ENCODE measurements at regions not wholly inside any gene's neighbourhood (a gene's known extent, or its start where the extent isn't known, plus 50 kb on each side); places are given as distances from the start of the nearest gene placed in this dataset.

DNA sequence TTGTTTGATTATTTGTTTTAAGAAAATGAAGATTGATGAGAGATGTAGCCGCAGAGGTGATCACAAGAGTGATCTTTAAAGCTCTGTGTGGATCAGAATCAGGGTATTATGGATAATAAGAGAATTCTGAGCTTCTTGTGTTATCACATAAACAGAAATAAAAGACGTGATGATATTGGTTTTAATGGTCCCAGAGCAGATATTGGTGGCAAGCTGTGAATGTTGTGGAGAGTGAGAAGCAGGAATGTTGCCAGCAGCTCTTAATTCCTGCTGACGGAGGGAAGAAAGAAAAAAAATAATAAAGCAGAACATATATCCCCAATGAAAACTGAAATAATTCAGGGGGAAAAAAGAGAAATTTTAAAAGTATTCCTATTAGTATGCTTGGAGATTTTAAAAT, 1015.9 kb downstream of the PCDH18 start:
- no peak overlapping the region for H3K27ac Mint-ChIP-seq (ENCODE audit: unreplicated experiment)
- H3K9me3 Mint-ChIP-seq, result peaks cover 7% of the 10 kb centered on the region
- H3K27me3 Mint-ChIP-seq (ENCODE audit: low read depth), result no peaks in the 10 kb centered on the region
- H3K4me1 Mint-ChIP-seq, result no peaks in the 10 kb centered on the region
- DNase-seq (ENCODE audit: low read depth, low spot score), result no peak
- TF ChIP-seq, protein P1, sequence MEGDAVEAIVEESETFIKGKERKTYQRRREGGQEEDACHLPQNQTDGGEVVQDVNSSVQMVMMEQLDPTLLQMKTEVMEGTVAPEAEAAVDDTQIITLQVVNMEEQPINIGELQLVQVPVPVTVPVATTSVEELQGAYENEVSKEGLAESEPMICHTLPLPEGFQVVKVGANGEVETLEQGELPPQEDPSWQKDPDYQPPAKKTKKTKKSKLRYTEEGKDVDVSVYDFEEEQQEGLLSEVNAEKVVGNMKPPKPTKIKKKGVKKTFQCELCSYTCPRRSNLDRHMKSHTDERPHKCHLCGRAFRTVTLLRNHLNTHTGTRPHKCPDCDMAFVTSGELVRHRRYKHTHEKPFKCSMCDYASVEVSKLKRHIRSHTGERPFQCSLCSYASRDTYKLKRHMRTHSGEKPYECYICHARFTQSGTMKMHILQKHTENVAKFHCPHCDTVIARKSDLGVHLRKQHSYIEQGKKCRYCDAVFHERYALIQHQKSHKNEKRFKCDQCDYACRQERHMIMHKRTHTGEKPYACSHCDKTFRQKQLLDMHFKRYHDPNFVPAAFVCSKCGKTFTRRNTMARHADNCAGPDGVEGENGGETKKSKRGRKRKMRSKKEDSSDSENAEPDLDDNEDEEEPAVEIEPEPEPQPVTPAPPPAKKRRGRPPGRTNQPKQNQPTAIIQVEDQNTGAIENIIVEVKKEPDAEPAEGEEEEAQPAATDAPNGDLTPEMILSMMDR (conservative IDR thresholded peaks at IDR 0.05), result no peak
- H3K4me3 Mint-ChIP-seq, result no peak overlapping the region
- no peaks in the 10 kb centered on the region for H3K36me3 Mint-ChIP-seq (ENCODE audit: low read depth)

DNA sequence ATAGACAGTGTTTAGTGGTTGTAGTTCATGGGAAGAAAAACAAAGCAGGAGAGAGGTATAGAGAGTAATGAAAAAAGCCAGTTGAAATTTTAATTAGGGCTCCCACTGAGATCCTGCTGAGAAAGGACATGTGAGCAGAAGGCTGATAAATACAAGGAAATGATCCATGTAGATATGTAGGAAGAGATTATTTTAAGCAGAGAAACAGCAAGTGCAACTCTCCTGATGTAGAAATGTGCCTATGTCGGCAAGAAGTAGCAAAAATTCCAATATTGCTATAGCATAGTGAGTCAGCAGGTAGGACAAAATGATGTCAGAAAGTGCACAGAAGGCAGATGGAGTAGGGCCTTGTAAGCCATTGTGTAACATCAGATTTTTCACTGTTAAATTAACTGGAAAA, 1027.3 kb downstream of the PCDH18 start:
- H3K36me3 Mint-ChIP-seq (ENCODE audit: low read depth), result no peaks in the 10 kb centered on the region
- H3K4me1 Mint-ChIP-seq, result no peaks in the 10 kb centered on the region
- H3K4me3 Mint-ChIP-seq, result no peak overlapping the region
- no peak for DNase-seq (ENCODE audit: low read depth, low spot score)
- H3K27ac Mint-ChIP-seq (ENCODE audit: unreplicated experiment), result no peak overlapping the region
- TF ChIP-seq, protein P1 (conservative IDR thresholded peaks at IDR 0.05), result no peak
- H3K9me3 Mint-ChIP-seq, result no peaks in the 10 kb centered on the region
- no peaks in the 10 kb centered on the region for H3K27me3 Mint-ChIP-seq (ENCODE audit: low read depth)

DNA sequence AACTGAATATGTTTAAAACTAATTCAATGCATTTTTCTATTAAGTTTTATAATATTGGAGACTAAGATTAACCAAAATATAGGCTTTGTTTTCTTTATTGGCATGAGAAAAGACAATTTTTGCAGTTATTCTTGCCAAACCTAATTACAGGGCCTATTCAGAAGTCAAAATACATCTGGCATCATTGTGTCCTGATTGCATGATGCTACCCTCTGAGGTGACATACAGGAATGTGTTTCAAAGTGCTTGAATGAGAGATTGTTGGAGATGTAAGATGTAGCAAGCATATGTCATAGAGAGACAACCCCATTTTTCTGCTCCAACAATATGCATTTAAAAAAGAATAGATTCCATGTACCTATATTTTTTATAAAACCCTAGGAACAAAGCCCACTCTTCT, 1036.4 kb downstream of the PCDH18 start:
- no peak for DNase-seq (ENCODE audit: low read depth, low spot score)
- TF ChIP-seq, protein P1 (conservative IDR thresholded peaks at IDR 0.05), result no peak
- no peak overlapping the region for H3K27ac Mint-ChIP-seq (ENCODE audit: unreplicated experiment)
- no peak overlapping the region for H3K4me3 Mint-ChIP-seq
- H3K36me3 Mint-ChIP-seq (ENCODE audit: low read depth), result no peaks in the 10 kb centered on the region
- H3K9me3 Mint-ChIP-seq, result no peaks in the 10 kb centered on the region
- H3K27me3 Mint-ChIP-seq (ENCODE audit: low read depth), result no peaks in the 10 kb centered on the region
- H3K4me1 Mint-ChIP-seq, result no peaks in the 10 kb centered on the region

DNA sequence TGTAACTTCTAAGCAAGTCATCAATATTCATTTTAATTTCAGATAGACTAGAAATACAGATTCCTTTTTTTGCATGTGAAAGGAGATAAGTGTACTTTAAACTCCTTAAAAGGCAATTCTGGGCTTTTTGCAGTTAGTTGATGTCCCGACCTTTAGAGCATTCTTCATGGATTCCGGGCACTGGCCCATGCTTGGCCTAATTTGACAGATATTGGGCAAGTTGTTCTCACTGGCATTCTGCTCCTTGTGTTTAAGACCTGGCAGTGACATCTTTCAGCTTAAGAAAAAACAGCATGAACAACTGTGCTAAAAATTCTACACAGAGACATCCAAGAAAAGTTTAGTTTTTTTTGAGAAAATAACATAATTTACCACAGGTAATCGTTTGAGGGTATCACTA, 1037.2 kb downstream of the PCDH18 start:
- Mint-ChIP-seq H3K9me3 (no peaks in the 10 kb centered on the region), H3K27me3 (ENCODE audit: low read depth) (no peaks in the 10 kb centered on the region), H3K27ac (ENCODE audit: unreplicated experiment) (peak overlapping the region; percentile 43), H3K4me3 (no peak overlapping the region), H3K36me3 (ENCODE audit: low read depth) (no peaks in the 10 kb centered on the region), H3K4me1 (no peaks in the 10 kb centered on the region)
- DNase-seq (ENCODE audit: low read depth, low spot score), result no peak
- TF ChIP-seq, protein P1 (conservative IDR thresholded peaks at IDR 0.05), result no peak

DNA sequence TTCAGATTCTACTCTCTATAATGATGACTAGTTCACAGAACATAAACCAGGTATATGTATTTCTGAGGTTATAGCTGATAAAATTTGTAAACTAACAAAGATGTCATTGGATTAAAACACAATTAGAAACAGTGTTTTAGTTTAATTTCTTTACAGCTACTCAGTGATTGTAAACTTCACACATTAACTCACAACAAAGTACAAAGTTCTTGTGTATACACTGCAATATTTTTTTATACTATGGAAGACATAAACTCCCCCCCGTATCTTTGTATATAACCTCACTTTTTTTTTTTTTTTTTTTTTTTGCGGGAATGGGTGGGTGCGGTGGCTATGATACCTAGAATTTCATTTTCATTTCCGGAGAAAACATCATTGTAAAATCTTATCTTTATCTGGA, 1043.2 kb downstream of the PCDH18 start:
- TF ChIP-seq, protein P1 (conservative IDR thresholded peaks at IDR 0.05), result no peak
- DNase-seq (ENCODE audit: low read depth, low spot score), result no peak
- Mint-ChIP-seq H3K27me3 (ENCODE audit: low read depth) (no peaks in the 10 kb centered on the region), H3K9me3 (no peaks in the 10 kb centered on the region), H3K4me1 (no peaks in the 10 kb centered on the region), H3K36me3 (ENCODE audit: low read depth) (no peaks in the 10 kb centered on the region), H3K4me3 (no peak overlapping the region), H3K27ac (ENCODE audit: unreplicated experiment) (no peak overlapping the region)

DNA sequence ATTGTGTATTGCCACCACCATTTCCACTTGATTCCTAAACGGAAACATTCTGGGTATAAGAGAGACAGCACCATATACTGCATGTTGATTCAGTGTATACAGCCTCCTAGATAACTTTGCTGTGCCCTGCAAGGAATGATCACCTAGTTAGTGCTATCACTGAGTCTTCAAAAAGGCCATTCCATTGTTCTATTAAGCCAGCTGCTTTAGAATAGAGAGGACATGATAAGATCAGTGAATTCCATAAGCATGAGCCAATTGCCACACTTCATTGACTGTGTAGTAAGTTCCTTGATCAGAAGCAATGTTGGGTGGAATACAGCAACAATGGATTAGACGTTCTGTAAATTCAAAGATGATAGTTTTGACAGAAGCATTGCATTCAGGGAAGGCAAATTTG, 1047.3 kb downstream of the PCDH18 start:
- H3K9me3 Mint-ChIP-seq, result no peaks in the 10 kb centered on the region
- H3K27ac Mint-ChIP-seq (ENCODE audit: unreplicated experiment), result no peak overlapping the region
- TF ChIP-seq, protein P1 (conservative IDR thresholded peaks at IDR 0.05), result no peak
- no peaks in the 10 kb centered on the region for H3K27me3 Mint-ChIP-seq (ENCODE audit: low read depth)
- no peaks in the 10 kb centered on the region for H3K36me3 Mint-ChIP-seq (ENCODE audit: low read depth)
- no peaks in the 10 kb centered on the region for H3K4me1 Mint-ChIP-seq
- no peak for DNase-seq (ENCODE audit: low read depth, low spot score)
- no peak overlapping the region for H3K4me3 Mint-ChIP-seq
